Stomach (tissue), 4 donors: ENCODE measurements at regions not wholly inside any gene's neighbourhood (a gene's known extent, or its start where the extent isn't known, plus 50 kb on each side); places are given as distances from the start of the nearest gene placed in this dataset.

Experiments used
- CTCF ChIP-seq, 7 experiments: fragments of 450-650 bp in 4 of 7; fragments of 200-600 bp in 3 of 7; sonication (generic) in 3 of 7; IDR thresholded peaks; one replicate each; pipeline ENCODE4 v1.5.1; 2016 to 2019; ENCODE audit warnings: antibody characterized with exemption in 7 of 7, control low read depth in 2 of 7, mild to moderate bottlenecking in 1 of 7
- EP300 ChIP-seq: sonication (generic); formaldehyde crosslinking; IDR thresholded peaks from one replicate; pipeline ENCODE4 v1.6.1; 2017; ENCODE audit warnings: antibody characterized with exemption
- POLR2A ChIP-seq, 4 donors: fragments of 450-650 bp; IDR thresholded peaks; one replicate each; pipeline ENCODE4 v1.6.1; 2016; ENCODE audit warnings: antibody characterized with exemption in 4 of 4, control low read depth in 2 of 4, mild to moderate bottlenecking in 1 of 4, moderate library complexity in 1 of 4
- POLR2AphosphoS5 ChIP-seq, 3 donors: sonication (generic); formaldehyde crosslinking; IDR thresholded peaks; one replicate each; pipeline ENCODE4 v1.6.1; 2016; ENCODE audit warnings: antibody characterized with exemption in 3 of 3

- TF ChIP-seq POLR2A (IDR thresholded peaks at IDR 0.05) (no peak), CTCF (IDR thresholded peaks at IDR 0.05) (no peak), POLR2AphosphoS5 (IDR thresholded peaks at IDR 0.05) (no peak), EP300 (no peak)
Observed at GRCh38 chr1:208535511-208535910, 291.3 kb upstream of the PLXNA2 start.
